PFSK-1 (cell line): ENCODE measurements at regions not wholly inside any gene's neighbourhood (a gene's known extent, or its start where the extent isn't known, plus 50 kb on each side); places are given as distances from the start of the nearest gene placed in this dataset.

ENCODE experiments used
- POLR2AphosphoS5 ChIP-seq: IDR thresholded peaks from 2 replicates; pipeline ENCODE4 v1.6.1; 2012; ENCODE audit warnings: low read depth, mild to moderate bottlenecking, control low read depth, low read length, moderate library complexity
- REST ChIP-seq, 2 experiments: IDR thresholded peaks; 2 replicates each; pipeline versions ENCODE4 v1.6.1 to v1.8.0; 2011 to 2012; ENCODE audit warnings: low read depth in 2 of 2, low read length in 2 of 2, control low read depth in 1 of 2, inconsistent platforms in 1 of 2, mild to moderate bottlenecking in 1 of 2, moderate library complexity in 1 of 2; ENCODE audit not compliant: insufficient read depth in 1 of 2
- SIN3A ChIP-seq: IDR thresholded peaks from 2 replicates; pipeline ENCODE4 v1.6.1; 2012; ENCODE audit warnings: mild to moderate bottlenecking, low read length, moderate library complexity, borderline replicate concordance; ENCODE audit not compliant: insufficient read depth
- TAF1 ChIP-seq: IDR thresholded peaks from 2 replicates; pipeline ENCODE4 v1.6.1; 2012; ENCODE audit warnings: low read length, control low read depth, borderline replicate concordance; ENCODE audit not compliant: insufficient read depth

- TF ChIP-seq SIN3A (no peak), POLR2AphosphoS5 (no peak), TAF1 (no peak), REST (IDR thresholded peaks at IDR 0.05; ENCODE audit: insufficient read depth in 1 of 2, low read depth in 2 of 2, low read length in 2 of 2) (no peak)
These were observed 384.5 kb upstream of the NECTIN3 start for GRCh38 chr3:110687138-110687537.
